Fibroblast of the aortic adventitia (primary cell): ENCODE measurements at regions not wholly inside any gene's neighbourhood (a gene's known extent, or its start where the extent isn't known, plus 50 kb on each side); places are given as distances from the start of the nearest gene placed in this dataset.

Source experiments
- DNase-seq: peaks from one replicate; pipeline ENCODE4 v3.0.0-alpha.2; 2010; ENCODE audit warnings: low read depth
- H3K4me3 ChIP-seq: 2 replicates; pipeline ENCODE4 v1.5.1; 2011; ENCODE audit warnings: low read depth, mild to moderate bottlenecking, control low read depth, low read length, moderate library complexity
- CTCF ChIP-seq: IDR thresholded peaks from 2 replicates; pipeline ENCODE4 v1.5.1; 2011; ENCODE audit warnings: mild to moderate bottlenecking, low read length, control low read depth, inconsistent platforms; ENCODE audit not compliant: insufficient read depth

GRCh38 chr6:91824331-91824730, 1237.5 kb upstream of the MAP3K7 start:
- no peak for DNase-seq
- no peak overlapping the region for H3K4me3 ChIP-seq
- no peak for TF ChIP-seq CTCF

- H3K4me3 ChIP-seq: no peak overlapping the region
- no peak for TF ChIP-seq CTCF
- no peak for DNase-seq
Observed at GRCh38 chr6:91822581-91822980, 1235.7 kb upstream of the MAP3K7 start.

DNA sequence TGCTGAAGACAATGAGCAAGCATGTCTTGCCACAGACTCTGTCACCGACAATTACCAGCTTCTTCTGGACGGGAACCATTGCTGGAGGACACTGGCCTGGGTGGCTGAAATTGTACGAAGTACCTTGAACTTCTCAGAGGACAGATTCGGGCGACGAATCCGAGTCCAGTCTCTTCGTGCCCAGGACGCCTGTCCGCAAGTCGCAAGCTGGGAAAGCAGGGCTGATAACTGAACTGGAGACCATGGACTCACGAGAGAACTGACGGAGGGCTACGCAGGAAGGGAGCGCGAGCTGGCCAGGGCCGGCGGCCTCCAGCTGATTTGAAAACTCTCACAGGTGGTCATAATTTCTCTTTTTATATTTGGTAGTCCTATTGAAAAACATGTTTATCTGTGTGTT, 1229.5 kb upstream of the MAP3K7 start:
- no peak for TF ChIP-seq CTCF
- no peak overlapping the region for H3K4me3 ChIP-seq
- DNase-seq: no peak

GRCh38 chr6:91813641-91814040, 1226.8 kb upstream of the MAP3K7 start:
- no peak overlapping the region for H3K4me3 ChIP-seq
- TF ChIP-seq CTCF: no peak
- no peak for DNase-seq

DNA sequence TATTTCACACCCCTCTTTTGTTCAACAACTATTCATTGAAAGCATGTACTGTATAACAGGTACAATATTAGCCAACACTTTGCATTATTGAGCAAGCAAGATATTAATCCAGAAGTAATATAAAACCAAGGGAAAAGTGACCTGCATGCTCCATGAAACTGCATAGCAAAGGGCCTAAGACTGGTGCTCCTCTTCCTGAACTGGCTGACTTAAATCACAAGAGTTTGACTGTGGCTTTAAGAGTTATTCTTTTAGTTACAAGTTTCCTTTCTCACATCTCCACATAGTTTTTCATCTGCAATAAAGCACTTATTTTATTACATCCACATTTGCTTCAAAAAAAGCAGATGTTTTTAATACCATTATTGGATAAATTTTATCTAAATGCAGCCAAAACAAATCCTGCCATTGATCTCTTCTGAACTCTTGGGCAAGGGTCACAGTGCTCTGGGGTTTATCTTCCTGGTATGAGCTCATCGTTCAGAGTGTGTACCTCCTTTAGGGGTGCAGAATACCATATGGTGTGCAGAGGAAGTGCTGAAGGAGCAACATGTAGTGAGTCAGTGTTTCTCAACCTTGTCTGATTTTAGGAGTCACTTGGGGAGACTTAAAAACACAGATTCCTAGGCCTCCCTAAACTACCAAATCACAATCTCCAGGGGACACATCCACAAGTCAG, 1225.9 kb upstream of the MAP3K7 start:
- H3K4me3 ChIP-seq: no peak overlapping the region
- DNase-seq: no peak
- no peak for TF ChIP-seq CTCF

DNA sequence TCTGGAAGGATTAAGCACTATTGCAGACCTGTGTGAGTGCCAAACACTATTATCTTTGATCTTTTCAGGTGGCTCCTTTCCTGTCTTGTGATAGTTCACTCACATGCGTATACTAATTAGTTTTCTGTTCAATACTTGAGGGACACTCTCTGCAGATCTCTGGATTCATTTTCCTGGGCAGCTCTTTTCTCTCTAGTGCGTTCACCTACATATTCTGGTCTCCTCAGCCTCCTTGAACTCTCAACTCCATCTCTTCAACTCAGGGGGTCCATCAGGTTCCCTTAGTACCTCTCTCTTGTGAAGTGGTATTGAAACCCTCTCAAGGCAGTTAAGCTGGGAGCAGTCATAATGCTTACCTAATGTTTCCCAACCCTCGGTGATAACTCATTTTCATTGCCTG, 1218.1 kb upstream of the MAP3K7 start:
- no peak for DNase-seq
- no peak for TF ChIP-seq CTCF
- no peak overlapping the region for H3K4me3 ChIP-seq

DNA sequence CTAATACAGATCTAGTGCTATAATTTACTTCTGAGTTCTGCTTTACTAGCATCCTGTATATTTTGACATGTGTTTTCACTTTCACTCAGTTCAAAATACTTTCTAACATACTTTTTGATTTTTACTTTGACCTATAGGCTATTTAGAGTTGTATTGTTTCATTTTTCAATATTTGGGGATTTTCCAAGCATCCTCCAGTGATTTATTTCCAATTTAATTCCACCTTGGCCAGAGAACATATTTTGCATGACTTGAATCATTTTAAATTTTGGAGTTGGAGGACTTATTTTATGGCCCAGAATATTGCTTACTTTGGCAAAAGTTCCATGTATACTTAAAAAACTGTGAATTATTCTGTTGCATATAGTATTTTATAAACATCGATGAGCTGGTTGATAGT, 1215.6 kb upstream of the MAP3K7 start:
- no peak overlapping the region for H3K4me3 ChIP-seq
- no peak for DNase-seq
- TF ChIP-seq CTCF: no peak
